GM21529 (cell line): ENCODE measurements at regions not wholly inside any gene's neighbourhood (a gene's known extent, or its start where the extent isn't known, plus 50 kb on each side); places are given as distances from the start of the nearest gene placed in this dataset.
"Not testable (repeated sequence)": the region's sequence is repeated elsewhere in the genome, so short reads cannot be mapped to it uniquely, and the experiment has no call there.

Source experiments
- ATAC-seq: cut with Tn5 transposase; IDR thresholded peaks from one replicate; pipeline ENCODE4 v1.9.1; 2021; ENCODE audit not compliant: unreplicated experiment

DNA sequence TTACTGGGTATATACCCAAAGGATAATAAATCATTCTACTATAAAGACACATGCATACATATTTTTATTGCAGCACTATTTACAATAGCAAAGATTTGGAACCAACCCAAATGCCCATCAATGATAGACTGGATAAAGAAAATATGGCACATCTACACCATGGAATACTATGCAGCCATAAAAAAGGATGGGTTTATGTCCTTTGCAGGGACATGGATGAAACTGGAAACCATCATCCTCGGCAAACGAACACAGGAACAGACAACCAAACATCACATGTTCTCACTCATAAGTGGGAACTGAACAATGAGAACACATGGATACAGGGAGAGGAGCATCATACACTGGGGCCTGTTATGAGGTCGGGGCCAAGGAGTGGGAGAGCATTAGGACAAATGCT lies 665.0 kb upstream of the KCNMB2 start:
- not testable (repeated sequence) for ATAC-seq

DNA sequence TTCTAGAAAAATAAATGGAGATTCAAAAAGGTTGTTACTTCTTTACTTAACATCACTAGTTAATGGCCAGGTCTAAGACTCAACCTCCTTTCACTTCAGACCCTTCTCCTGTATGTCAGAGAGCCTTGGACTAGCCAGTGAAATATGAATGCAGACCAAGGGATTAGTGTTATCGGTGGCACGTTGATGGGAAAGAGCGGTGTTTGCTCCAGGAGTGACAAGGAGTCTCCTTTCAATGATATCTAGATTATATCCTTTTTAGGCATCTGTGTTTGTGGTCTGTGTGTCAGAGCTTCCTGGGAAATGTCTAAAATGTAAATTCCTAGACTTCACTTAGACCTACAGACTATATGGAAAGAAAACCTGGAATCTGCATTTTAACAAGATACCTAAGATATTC lies 658.0 kb upstream of the KCNMB2 start:
- ATAC-seq: no peak

DNA sequence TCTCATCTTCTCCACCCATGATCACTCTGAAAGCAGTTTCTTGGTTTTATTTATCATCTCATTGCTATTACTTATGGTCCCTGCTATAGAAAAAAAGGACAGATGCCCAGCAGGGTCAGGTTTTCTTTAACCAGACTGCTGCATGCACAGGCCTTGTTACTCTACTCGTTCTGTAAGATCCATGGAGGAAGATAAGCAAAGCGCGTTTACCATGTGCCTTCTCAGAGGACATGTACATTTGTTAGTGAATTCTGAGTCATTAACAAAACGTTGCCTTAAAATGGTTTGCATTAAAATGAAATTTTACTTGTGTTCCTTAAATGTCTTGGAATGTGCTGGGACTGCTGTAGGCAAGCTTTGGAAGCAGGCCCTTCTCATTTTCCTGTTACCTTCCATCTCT lies 657.3 kb upstream of the KCNMB2 start:
- no peak for ATAC-seq

DNA sequence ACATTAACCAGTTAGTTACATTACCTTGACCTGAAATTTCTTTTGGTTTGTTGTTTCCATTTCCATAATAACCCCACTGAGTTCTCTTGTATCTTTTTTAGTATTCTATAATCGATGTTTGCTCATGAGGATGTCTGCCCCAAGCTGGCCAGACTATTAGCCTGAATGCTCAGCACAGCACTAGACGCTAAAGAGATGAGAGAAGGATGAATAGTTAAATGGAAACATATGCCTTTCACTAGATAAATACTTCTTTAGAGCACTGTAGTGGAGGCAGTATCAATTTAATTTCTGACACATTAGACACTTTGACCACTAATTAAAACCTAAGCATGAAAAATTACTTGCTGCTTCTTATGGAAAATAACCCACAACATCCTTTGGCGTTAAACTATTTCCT lies 654.9 kb upstream of the KCNMB2 start:
- no peak for ATAC-seq

DNA sequence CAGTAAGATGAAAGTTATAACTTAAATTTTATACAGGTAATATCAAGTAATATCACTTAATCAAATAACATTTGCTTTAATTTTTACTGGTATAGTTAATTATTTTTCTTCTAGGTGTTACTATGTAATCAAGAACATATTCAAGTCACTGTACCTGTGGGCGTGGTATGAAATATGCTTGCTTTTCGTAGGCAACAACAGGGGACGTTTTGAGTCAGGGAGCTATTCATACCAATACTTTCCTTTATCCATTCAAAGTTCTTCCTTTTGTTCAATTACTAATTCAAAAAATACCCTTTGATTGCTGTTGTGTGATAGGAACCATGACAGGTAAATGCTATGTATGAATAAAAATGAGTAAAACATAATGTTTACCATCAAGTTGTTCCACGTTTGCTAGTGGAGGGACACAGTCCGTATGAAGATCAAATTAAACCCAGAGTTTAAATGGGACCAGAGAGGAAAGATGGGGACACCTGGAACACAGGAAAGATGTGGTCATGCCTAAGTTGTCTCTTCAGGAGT lies 654.0 kb upstream of the KCNMB2 start:
- no peak for ATAC-seq

DNA sequence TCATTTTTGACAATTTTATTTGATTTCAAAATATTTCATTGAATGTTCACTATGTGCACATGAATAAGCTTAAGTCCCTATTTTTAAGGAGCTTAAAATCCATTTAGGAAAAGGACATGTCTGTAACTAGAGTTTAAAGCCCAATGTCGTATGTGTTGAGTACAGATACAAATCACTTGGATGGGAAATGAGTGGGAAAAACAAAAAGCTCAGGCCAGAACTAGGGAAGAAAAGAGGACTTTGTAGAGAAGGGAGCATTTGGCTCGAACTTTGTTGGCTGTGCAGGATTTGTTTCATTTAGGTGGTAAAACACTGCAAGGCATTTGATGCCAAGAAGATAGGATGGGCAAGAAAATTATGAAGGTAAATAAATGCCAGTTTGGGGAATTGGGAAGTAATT lies 653.1 kb upstream of the KCNMB2 start:
- ATAC-seq: no peak

DNA sequence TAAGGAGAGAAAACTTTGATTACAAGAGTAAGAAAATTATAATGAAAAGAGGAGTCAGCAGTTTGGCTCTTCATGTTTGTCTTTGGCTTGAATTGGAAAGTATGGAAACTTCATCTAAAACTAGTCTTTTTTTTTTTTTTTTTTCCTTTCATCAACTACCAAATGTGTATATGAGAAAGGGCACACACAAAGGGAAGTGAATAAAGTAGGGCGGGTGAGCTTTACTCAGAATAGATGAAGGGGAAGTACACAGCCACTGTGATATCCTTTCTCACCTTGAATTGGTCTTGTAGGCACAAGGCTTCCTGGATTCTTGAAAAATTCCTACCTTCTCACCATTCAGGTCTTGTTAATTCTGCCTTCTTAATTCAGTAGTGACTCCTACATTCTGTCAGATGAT lies 652.3 kb upstream of the KCNMB2 start:
- peak; percentile 56 for ATAC-seq

DNA sequence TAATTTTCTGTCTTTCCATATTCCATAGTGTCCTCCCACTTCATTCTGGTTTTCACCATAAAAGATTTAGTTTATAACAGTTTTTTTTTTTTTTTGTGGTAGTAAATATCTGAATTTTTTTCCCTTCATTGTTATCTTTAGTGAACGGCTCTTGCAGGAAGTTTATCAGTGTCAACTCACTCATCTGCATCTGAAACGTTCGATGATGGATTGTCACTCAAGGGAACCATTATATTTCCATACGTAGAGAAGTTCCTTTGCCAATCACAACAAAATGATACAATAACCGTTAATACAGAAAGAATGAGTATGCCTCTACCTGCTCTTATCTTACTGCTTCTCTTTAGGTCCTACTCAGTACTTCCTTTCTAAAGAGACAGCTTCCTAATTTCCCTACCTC lies 651.2 kb upstream of the KCNMB2 start:
- ATAC-seq: no peak

DNA sequence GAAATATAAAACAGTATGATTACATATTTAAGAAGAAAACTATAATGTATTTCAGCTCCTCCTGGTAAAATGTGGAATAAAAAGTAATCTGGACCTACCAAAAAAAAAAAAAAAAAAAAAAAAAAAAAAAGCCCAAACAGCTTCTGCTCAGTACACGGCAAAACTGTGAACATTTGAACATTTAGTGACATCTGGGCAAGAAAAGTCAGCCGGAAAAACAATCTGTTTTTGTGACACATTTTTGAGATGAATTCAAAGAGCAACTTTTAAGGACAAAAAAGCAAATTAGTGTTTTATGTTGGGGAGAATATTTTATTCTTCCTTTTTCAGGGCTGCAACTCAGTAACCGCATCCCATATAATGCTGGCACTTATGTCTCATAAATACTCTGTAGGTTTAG lies 649.7 kb upstream of the KCNMB2 start:
- ATAC-seq: no peak

DNA sequence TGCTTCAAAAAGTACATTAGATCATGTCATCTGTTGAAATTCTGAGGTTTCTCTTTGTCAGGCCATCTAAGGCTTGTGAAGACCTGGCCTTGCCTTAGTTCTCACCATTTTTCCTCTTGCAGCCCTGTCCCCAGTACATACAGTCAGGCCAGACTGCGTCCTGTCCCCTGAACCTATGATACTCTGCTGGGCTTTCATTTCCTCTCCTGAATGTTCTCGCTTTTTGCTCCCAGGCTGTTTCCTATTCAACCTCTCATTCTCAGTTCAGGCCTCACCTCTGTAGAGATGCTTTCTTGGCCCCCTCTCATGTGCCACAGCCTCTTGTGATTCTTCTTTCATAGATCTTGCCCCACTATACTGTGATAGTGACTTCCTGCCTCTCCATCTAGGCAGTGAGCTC lies 648.8 kb upstream of the KCNMB2 start:
- peak; percentile 58 for ATAC-seq

DNA sequence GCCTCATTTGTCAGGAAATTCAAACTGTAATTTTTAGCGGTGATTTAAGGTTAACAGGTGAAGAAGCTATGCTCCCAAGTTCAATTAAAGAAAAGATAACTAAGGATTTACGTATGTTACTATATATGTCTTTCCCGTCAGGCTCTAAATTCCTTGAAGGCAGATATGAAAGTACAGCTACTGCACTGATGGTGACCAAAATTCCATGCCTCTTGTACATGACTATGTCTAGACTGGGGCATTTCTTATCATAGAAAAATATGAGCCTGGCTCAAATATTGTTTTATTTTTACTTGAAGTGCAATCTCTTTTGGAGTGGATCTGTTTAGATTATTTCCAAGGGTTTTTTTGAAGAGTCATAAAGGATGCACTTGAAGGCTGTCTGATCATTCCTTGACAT lies 647.1 kb upstream of the KCNMB2 start:
- ATAC-seq: no peak

DNA sequence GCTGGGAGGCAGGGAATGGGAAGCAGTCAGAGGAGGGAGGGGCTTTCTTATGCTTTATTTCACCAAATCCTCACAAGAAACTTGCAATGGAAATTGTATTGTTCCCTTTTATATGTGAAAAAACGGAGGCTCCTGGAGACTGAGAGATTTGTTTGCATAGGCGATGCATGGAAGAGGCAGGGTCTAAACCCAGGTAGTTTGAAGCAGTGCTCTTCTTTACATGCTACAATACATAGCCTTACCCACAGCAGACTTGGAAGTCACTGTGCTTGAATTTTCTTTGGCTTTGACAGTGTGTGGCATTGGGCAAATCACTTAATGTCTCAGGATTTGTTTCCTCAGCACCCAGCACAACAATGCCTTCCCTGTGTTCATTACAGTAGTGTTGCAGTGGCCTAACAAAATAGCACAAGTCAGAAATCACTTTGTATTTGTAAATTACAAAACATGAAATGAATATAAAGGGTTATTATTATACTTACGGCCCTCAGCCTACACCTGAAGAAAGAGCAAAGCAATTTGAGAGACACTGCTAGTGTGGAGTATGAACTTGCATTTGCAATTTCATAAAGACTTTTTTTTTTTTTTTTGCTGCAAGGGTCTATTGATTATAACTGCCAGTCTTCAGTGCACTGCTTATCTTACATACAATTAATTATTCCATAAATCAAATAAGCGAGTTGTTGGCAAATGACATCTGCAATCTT lies 646.4 kb upstream of the KCNMB2 start:
- ATAC-seq: no peak

DNA sequence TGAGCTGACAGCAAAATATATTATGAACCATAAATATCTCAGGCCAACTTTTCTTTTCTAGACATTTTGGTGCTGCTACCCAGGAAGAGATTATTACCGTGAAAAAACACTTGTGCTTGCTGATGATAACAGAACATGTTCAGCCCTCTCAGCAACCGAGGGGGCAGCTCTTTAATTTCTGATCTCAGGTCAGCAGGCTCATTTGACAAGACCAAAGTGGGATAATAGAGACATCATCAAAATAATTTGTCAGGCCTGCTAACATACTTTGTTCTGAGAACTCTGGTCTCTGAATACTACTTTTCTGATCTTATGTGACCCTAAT lies 645.9 kb upstream of the KCNMB2 start:
- ATAC-seq: no peak

DNA sequence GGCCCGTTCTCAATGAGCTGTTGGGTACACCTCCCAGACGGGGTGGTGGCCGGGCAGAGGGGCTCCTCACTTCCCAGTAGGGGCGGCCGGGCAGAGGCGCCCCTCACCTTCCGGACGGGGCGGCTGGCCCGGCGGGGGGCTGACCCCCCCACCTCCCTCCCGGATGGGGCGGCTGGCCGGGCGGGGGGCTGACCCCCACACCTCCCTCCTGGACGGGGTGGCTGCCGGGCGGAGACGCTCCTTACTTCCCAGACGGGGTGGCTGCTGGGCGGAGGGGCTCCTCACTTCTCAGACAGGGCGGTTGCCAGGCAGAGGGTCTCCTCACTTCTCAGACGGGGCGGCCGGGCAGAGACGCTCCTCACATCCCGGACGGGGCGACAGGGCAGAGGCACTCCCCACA lies 644.7 kb upstream of the KCNMB2 start:
- not testable (repeated sequence) for ATAC-seq

DNA sequence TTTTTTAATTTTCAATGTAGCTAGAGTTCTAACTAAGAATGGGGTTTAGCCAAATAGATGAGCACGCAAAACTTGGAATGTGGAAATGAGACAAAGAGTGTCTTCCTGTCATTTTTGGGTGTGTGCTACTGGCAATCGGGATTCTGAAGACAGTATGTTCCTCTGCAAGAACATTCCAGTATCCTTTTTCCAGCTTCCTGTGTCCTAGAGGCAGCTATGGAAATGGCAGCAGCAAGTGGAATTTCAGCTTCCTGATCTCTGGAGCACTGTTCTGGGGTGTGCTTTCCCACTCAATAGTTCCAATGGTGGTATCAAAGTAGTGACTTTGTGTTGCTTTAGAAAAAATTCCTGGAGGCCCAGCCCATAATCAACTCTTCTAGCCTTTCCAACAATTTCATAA lies 642.9 kb upstream of the KCNMB2 start:
- ATAC-seq: no peak

DNA sequence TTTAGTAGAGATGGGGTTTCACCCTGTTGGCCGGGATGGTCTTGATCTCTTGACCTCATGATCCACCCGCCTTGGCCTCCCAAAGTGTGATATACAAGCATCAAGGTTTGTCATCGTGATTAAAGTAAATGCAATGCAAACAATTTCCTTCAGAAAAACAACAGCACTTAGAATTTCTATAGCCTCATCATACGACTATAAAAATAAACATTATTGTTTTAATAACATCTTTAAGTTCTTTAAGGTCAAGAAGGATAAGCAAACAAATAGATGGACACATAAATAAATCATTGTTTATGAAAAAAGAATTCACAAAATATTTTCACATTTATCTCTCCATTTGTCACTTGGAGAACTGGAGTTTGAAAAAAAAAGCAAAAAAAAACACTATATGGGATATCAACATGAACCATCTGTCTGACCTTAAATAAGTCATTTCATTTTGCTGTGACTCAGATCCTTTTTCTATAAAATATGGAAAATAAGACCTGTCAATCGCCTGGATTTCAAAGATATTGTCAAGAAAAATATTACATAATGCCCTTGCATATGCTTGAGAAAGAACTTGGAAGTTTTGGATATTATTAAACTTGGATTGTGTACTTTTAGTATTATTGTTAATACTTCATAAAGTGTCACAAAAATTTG lies 642.0 kb upstream of the KCNMB2 start:
- ATAC-seq: no peak

DNA sequence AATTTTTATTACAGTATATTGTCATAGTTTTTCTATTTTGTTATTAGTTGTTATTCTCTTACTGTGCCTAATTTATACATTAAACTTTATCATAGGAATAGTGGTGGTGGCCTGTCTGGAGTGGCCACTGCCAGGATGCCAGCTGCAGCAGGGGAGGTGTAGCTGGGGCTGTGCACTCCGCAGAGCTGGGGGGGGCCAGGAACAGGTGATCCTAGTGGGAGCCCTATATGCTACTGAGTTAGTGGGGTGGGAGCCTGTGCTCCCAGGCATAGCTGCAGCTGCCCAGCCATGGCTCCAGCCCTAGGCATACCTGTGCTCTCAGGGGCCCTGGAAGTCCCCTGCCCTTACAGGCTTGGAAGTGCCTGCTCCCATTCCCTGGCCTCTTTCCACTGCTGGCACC lies 638.1 kb upstream of the KCNMB2 start:
- ATAC-seq: no peak

DNA sequence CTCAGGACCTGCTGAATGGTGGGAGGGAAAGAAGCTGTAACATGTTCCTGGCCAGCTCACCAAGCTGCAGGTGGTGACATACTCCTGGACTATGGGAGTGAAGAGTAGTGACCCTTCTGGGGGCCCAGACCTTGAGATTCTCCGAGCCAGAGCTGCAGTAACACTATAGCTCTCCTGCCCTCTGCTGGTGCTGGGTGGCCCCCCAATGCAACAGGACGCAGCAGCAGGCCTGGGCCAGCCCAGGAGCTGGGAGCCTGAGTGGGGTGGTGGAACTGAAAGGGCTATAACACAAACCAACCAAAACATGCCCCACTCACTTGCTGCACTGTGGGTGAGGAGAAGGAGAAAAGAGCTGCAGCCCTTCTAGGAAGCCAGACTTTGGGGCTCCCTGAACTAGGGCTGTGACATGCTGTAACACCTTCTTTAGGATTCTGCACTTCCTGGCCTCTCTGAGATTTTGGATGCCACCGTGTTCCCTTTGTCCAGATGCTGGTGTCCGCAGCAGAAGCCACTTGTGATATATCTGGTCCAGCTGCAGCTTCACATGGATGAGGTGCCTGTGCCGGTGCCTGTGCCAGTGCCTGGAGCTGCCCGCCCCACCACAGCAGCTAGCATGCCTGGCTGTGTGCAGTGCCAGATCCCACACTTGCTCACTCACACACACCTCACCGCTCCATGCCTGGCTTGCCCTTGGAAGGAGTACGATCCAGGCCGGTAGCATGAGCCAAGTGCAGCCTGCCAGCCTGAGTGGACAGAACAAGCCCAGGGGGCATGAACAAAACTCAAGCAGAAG lies 636.8 kb upstream of the KCNMB2 start:
- ATAC-seq: no peak

DNA sequence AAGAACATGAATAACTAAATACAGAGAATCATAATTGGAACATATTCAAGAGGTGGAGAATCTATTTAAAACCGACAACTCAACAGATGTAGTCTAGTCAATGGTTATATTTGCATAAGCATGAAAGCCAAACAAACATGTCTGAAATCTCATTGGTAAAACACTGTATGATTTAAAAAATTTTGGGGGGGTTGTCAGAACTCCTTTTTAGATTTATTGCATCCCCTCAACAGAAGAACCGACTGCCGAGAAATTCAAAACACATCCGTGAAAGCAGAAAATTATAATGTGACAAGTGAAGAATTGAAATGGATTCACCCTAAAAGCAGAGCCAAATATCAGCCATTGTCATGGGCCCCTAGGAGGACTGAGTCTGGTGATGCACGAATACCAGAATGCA lies 633.4 kb upstream of the KCNMB2 start:
- ATAC-seq: no peak

DNA sequence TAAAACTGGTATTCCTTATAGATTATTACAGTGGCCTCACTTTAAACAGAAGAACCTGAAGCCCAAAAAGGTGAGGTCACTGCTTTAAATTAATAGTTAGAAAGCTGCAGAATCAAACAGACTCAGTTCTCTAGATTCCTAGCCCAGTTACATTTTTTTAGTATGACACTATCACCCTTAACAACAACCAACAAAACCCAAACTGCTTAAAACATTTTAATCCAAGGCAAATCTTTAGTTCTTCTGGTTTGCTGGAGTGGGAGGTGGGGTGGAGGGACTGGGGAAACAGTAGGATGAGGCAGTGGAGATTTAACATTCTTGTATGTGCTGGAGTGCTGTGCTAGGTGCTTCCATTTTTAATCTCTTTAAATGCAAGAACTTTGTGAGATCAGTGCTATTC lies 631.6 kb upstream of the KCNMB2 start:
- ATAC-seq: no peak

DNA sequence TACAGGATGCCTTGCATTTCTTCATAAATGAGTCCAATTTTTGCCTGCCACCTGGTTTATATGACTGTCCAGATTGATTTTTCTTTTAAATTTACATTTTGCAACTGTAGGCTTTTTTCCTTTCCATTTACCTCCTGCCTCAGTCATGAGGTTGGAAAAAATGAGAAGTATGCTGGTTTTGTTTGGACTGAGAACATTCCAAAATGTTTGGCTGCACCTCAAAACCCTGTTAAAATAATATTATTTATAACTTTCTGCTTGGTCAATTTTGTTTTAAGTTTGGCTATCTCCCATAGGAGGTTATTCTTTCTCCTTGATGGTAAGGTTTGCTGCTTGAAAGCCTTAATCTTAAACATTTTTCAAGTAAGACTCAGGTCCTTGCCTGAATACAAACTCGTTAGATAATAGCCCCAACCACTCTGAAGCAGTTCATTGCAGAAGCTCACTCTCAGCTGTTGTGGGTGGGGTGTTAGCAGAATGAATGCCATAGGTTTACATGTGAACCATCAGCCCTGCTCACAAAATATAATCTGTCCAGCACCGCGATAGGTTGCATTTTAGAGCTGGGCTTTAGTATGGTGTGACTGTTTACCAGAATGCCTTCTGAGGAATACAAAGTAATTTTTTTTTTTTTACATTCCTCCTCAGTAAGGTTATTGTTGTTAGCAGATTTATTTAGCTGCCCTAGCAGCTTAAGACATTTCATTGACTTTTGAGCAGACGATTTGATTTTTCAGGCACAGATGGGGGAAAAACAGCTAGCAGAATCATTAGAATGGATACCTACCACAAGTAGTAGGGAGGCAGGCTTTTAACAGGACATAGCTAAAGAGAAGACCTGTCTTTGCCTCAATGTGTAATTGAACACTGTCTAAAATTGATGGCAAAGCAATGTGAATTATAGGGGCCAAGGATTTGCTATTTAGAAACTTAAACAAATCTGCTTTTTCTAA lies 630.8 kb upstream of the KCNMB2 start:
- no peak for ATAC-seq
